RWPE2 (cell line): ENCODE measurements at regions not wholly inside any gene's neighbourhood (a gene's known extent, or its start where the extent isn't known, plus 50 kb on each side); places are given as distances from the start of the nearest gene placed in this dataset.

Source experiments
- ATAC-seq: fragments of 200-7000 bp; cut with Tn5 transposase; 3 replicates; pipeline ENCODE4 v1.9.1; 2021; ENCODE audit warnings: low read depth
- DNase-seq: peaks from one replicate; pipeline ENCODE4 v3.0.0-alpha.2; 2020; ENCODE audit warnings: low spot score
- H3K27ac ChIP-seq: fragments of 450-650 bp; 2 replicates; pipeline ENCODE4 v1.5.1; 2017; ENCODE audit warnings: mild to moderate bottlenecking; ENCODE audit not compliant: poor library complexity, severe bottlenecking
- H3K27me3 ChIP-seq: fragments of 250-450 bp; sonication (Bioruptor Pico); 2 replicates; pipeline ENCODE4 v1.5.1; 2021; ENCODE audit warnings: mild to moderate bottlenecking, moderate library complexity; ENCODE audit not compliant: insufficient read depth, poor library complexity, severe bottlenecking
- H3K36me3 ChIP-seq: fragments of 250-450 bp; sonication (Bioruptor Pico); 2 replicates; pipeline ENCODE4 v1.5.1; 2020; ENCODE audit warnings: low read depth, mild to moderate bottlenecking, moderate library complexity
- H3K4me1 ChIP-seq: fragments of 250-450 bp; sonication (Bioruptor Pico); 2 replicates; pipeline ENCODE4 v1.5.1; 2021; ENCODE audit warnings: mild to moderate bottlenecking, moderate library complexity; ENCODE audit not compliant: insufficient read depth, poor library complexity, severe bottlenecking
- H3K4me3 ChIP-seq: fragments of 250-450 bp; sonication (Bioruptor Pico); 2 replicates; pipeline ENCODE4 v1.5.1; 2021; ENCODE audit warnings: mild to moderate bottlenecking, moderate library complexity; ENCODE audit not compliant: severe bottlenecking
- H3K9me3 ChIP-seq: fragments of 250-450 bp; sonication (Bioruptor Pico); 2 replicates; pipeline ENCODE4 v1.5.1; 2021; ENCODE audit warnings: mild to moderate bottlenecking, moderate library complexity; ENCODE audit not compliant: severe bottlenecking
- CTCF ChIP-seq: fragments of 450-650 bp; IDR thresholded peaks from one replicate; pipeline ENCODE4 v1.5.1; 2017; ENCODE audit warnings: mild to moderate bottlenecking, moderate library complexity; ENCODE audit not compliant: poor library complexity, severe bottlenecking

GRCh38 chr4:31327031-31327430 is 606.9 kb downstream of the PCDH7 start:
- DNase-seq, result no peak
- no peak for ATAC-seq
- no peaks in the 10 kb centered on the region for H3K4me1 ChIP-seq
- H3K4me3 ChIP-seq, result no peak overlapping the region
- H3K36me3 ChIP-seq, result no peaks in the 10 kb centered on the region
- H3K27ac ChIP-seq, result no peak overlapping the region
- H3K27me3 ChIP-seq, result no peaks in the 10 kb centered on the region
- TF ChIP-seq CTCF, result no peak
- H3K9me3 ChIP-seq, result no peaks in the 10 kb centered on the region

GRCh38 chr4:31328932-31329331 is 608.8 kb downstream of the PCDH7 start:
- H3K4me1 ChIP-seq, result no peaks in the 10 kb centered on the region
- H3K27me3 ChIP-seq, result no peaks in the 10 kb centered on the region
- H3K27ac ChIP-seq, result no peak overlapping the region
- TF ChIP-seq CTCF, result no peak
- H3K36me3 ChIP-seq, result no peaks in the 10 kb centered on the region
- no peak overlapping the region for H3K4me3 ChIP-seq
- ATAC-seq (no peak), DNase-seq (no peak)
- H3K9me3 ChIP-seq, result no peaks in the 10 kb centered on the region

- DNase-seq, result no peak
- ATAC-seq, result no peak
- H3K27me3 ChIP-seq, result no peaks in the 10 kb centered on the region
- no peaks in the 10 kb centered on the region for H3K9me3 ChIP-seq
- H3K27ac ChIP-seq, result no peak overlapping the region
- TF ChIP-seq CTCF, result no peak
- no peaks in the 10 kb centered on the region for H3K36me3 ChIP-seq
- H3K4me3 ChIP-seq, result no peak overlapping the region
- no peaks in the 10 kb centered on the region for H3K4me1 ChIP-seq
These were observed 614.1 kb downstream of the PCDH7 start for GRCh38 chr4:31334086-31334910.

- ATAC-seq (no peak), DNase-seq (no peak)
- H3K36me3 ChIP-seq, result no peaks in the 10 kb centered on the region
- H3K4me1 ChIP-seq, result no peaks in the 10 kb centered on the region
- no peaks in the 10 kb centered on the region for H3K9me3 ChIP-seq
- H3K27ac ChIP-seq, result no peak overlapping the region
- no peak overlapping the region for H3K4me3 ChIP-seq
- H3K27me3 ChIP-seq, result no peaks in the 10 kb centered on the region
- no peak for TF ChIP-seq CTCF
These were observed 617.8 kb downstream of the PCDH7 start for GRCh38 chr4:31338000-31338399.
